K562 (cell line): ENCODE measurements at regions not wholly inside any gene's neighbourhood (a gene's known extent, or its start where the extent isn't known, plus 50 kb on each side); places are given as distances from the start of the nearest gene placed in this dataset.

Source experiments
- CHD2 ChIP-seq: IDR thresholded peaks from 2 replicates; pipeline ENCODE4 v1.6.1; 2011; ENCODE audit warnings: low read depth, low read length
- CTCF ChIP-seq, 3 experiments: IDR thresholded peaks in 2 of 3; conservative IDR thresholded peaks in 1 of 3; 2 replicates each; pipeline ENCODE4 v1.5.1; 2011 to 2012; ENCODE audit warnings: low read length in 3 of 3, mild to moderate bottlenecking in 3 of 3, control low read depth in 2 of 3, improper control_type of control experiment in 1 of 3, inconsistent platforms in 1 of 3, low read depth in 1 of 3, mixed read lengths in 1 of 3, moderate library complexity in 1 of 3; ENCODE audit not compliant: insufficient read depth in 2 of 3
- MTA3 ChIP-seq: fragments of 450-650 bp; formaldehyde crosslinking; IDR thresholded peaks from 2 replicates; pipeline ENCODE4 v1.6.1; 2017; ENCODE audit warnings: mild to moderate bottlenecking, borderline replicate concordance
- MXI1 ChIP-seq: IDR thresholded peaks from 2 replicates; pipeline ENCODE4 v1.6.1; 2011; ENCODE audit warnings: low read depth, mild to moderate bottlenecking, improper control_type of control experiment, low read length
- NRF1 ChIP-seq, 2 experiments: fragments of 450-650 bp; IDR thresholded peaks in 1 of 2; conservative IDR thresholded peaks in 1 of 2; 2 replicates each; pipeline ENCODE4 v1.6.1; 2014; ENCODE audit warnings: mild to moderate bottlenecking in 2 of 2
- USF2 ChIP-seq: sonication (generic); formaldehyde crosslinking; IDR thresholded peaks from 2 replicates; pipeline ENCODE4 v1.5.0; 2020; ENCODE audit warnings: missing genetic modification reagents
- YBX1 ChIP-seq: fragments of 450-650 bp; IDR thresholded peaks from 2 replicates; pipeline ENCODE4 v1.7.1; 2016; ENCODE audit warnings: mild to moderate bottlenecking
- ZFP91 ChIP-seq: sonication (generic); formaldehyde crosslinking; IDR thresholded peaks from 2 replicates; pipeline ENCODE4 v1.8.0; 2022; ENCODE audit warnings: mild to moderate bottlenecking, missing genetic modification reagents
- ZNF232 ChIP-seq: sonication (generic); formaldehyde crosslinking; IDR thresholded peaks from 2 replicates; pipeline ENCODE4 v1.8.0; 2022; ENCODE audit warnings: mild to moderate bottlenecking, missing genetic modification reagents

GRCh38 chr7:32266932-32267475 lies 196.8 kb upstream of the PDE1C start:
- TF ChIP-seq MXI1 (no peak), CHD2 (no peak), CTCF (IDR thresholded peaks at IDR 0.05 in 2 of 3, conservative IDR thresholded peaks at IDR 0.05 in 1 of 3; ENCODE audit: insufficient read depth in 2 of 3, low read depth in 1 of 3, low read length in 3 of 3) (no peak; a peak in 1 of 6 replicates), USF2 (CRISPR knock-in tag) (no peak), ZFP91 (CRISPR knock-in tag) (no peak), ZNF232 (CRISPR knock-in tag) (no peak), NRF1 (conservative IDR thresholded peaks at IDR 0.05 in 1 of 2, IDR thresholded peaks at IDR 0.05 in 1 of 2) (no peak), YBX1 (no peak), MTA3 (no peak)
